ENCODE measurements at regions not wholly inside any gene's neighbourhood (a gene's known extent, or its start where the extent isn't known, plus 50 kb on each side); places are given as distances from the start of the nearest gene placed in this dataset.

GRCh38 chr10:118246332-118247295 is 95.5 kb downstream of the FAM204A start:
- Histone ChIP-seq H3K4me1 (ENCODE audit: insufficient read depth, low read length) (peaks cover 17% of the 10 kb centered on the region; the same call in 1 of the 2 replicates), H3K27ac (ENCODE audit: low read depth, low read length) (no peak overlapping the region), H3K36me3 (ENCODE audit: insufficient read depth, low read length) (no peaks in the 10 kb centered on the region), H3K27me3 (ENCODE audit: insufficient read depth, low read length) (peaks cover 80% of the 10 kb centered on the region), H3K4me3 (ENCODE audit: low read length) (0 out of 2 replicates have a peak overlapping the region, but pooled peaks have one; percentile 2), H3K9ac (ENCODE audit: low read depth, low read length) (no peak overlapping the region), H3K9me3 (ENCODE audit: insufficient read depth, low read depth, low read length) (no peaks in the 10 kb centered on the region)
- 8% methylated on average over 17 of the region's 19 CpGs for WGBS

GRCh38 chr10:118243907-118244306 is 98.2 kb downstream of the FAM204A start:
- Histone ChIP-seq H3K27ac (ENCODE audit: low read depth, low read length) (no peak overlapping the region), H3K27me3 (ENCODE audit: insufficient read depth, low read length) (peaks cover 72% of the 10 kb centered on the region)
- WGBS: 85% methylated on average over 5 of the region's 5 CpGs

GRCh38 chr10:118241229-118242137 is 100.6 kb downstream of the FAM204A start:
- Histone ChIP-seq H3K27me3 (ENCODE audit: insufficient read depth, low read length) (peaks cover 50% of the 10 kb centered on the region), H3K4me3 (ENCODE audit: low read length) (peak overlapping the region; percentile 18; the same call in 1 of the 2 replicates)

More at GRCh38 chr10:118243907-118244306, 98.2 kb downstream of the FAM204A start:
- Histone ChIP-seq H3K9ac (ENCODE audit: low read depth, low read length) (no peak overlapping the region), H3K4me3 (ENCODE audit: low read length) (no peak overlapping the region), H3K9me3 (ENCODE audit: insufficient read depth, low read depth, low read length) (no peaks in the 10 kb centered on the region), H3K4me1 (ENCODE audit: insufficient read depth, low read length) (peaks cover 17% of the 10 kb centered on the region; the same call in 1 of the 2 replicates), H3K36me3 (ENCODE audit: insufficient read depth, low read length) (no peaks in the 10 kb centered on the region)

GRCh38 chr10:118239236-118239630 is 102.9 kb downstream of the FAM204A start:
- no peaks in the 10 kb centered on the region for H3K9me3 ChIP-seq (ENCODE audit: insufficient read depth, low read depth, low read length)
- 100% methylated on average over 1 of the region's 1 CpG for whole genome bisulfite sequencing
- no peaks in the 10 kb centered on the region for H3K36me3 ChIP-seq (ENCODE audit: insufficient read depth, low read length)
- peaks cover 4% of the 10 kb centered on the region; the same call in 1 of the 2 replicates for H3K4me1 ChIP-seq (ENCODE audit: insufficient read depth, low read length)
- peaks cover 30% of the 10 kb centered on the region for H3K27me3 ChIP-seq (ENCODE audit: insufficient read depth, low read length)
- H3K9ac ChIP-seq (ENCODE audit: low read depth, low read length): no peak overlapping the region
- no peak overlapping the region for H3K27ac ChIP-seq (ENCODE audit: low read depth, low read length)
- H3K4me3 ChIP-seq (ENCODE audit: low read length): no peak overlapping the region

More at GRCh38 chr10:118241229-118242137, 100.6 kb downstream of the FAM204A start:
- 29% methylated on average over 25 of the region's 26 CpGs for WGBS
- Histone ChIP-seq H3K9ac (ENCODE audit: low read depth, low read length) (no peak overlapping the region), H3K36me3 (ENCODE audit: insufficient read depth, low read length) (no peaks in the 10 kb centered on the region), H3K9me3 (ENCODE audit: insufficient read depth, low read depth, low read length) (no peaks in the 10 kb centered on the region), H3K27ac (ENCODE audit: low read depth, low read length) (no peak overlapping the region), H3K4me1 (ENCODE audit: insufficient read depth, low read length) (peaks cover 10% of the 10 kb centered on the region; the same call in 1 of the 2 replicates)

GRCh38 chr10:118238573-118239235 is 103.4 kb downstream of the FAM204A start:
- Histone ChIP-seq H3K27me3 (ENCODE audit: insufficient read depth, low read length) (peaks cover 24% of the 10 kb centered on the region), H3K36me3 (ENCODE audit: insufficient read depth, low read length) (no peaks in the 10 kb centered on the region), H3K27ac (ENCODE audit: low read depth, low read length) (no peak overlapping the region), H3K4me3 (ENCODE audit: low read length) (no peak overlapping the region), H3K4me1 (ENCODE audit: insufficient read depth, low read length) (peaks cover 4% of the 10 kb centered on the region; the same call in 1 of the 2 replicates), H3K9ac (ENCODE audit: low read depth, low read length) (no peak overlapping the region), H3K9me3 (ENCODE audit: insufficient read depth, low read depth, low read length) (no peaks in the 10 kb centered on the region)
- WGBS: 70% methylated on average over 13 of the region's 13 CpGs

GRCh38 chr10:118237930-118238329 is 104.2 kb downstream of the FAM204A start:
- Histone ChIP-seq H3K4me1 (ENCODE audit: insufficient read depth, low read length) (peaks cover 4% of the 10 kb centered on the region; the same call in 1 of the 2 replicates), H3K36me3 (ENCODE audit: insufficient read depth, low read length) (no peaks in the 10 kb centered on the region), H3K27ac (ENCODE audit: low read depth, low read length) (no peak overlapping the region), H3K27me3 (ENCODE audit: insufficient read depth, low read length) (peaks cover 17% of the 10 kb centered on the region), H3K9me3 (ENCODE audit: insufficient read depth, low read depth, low read length) (no peaks in the 10 kb centered on the region), H3K4me3 (ENCODE audit: low read length) (no peak overlapping the region), H3K9ac (ENCODE audit: low read depth, low read length) (no peak overlapping the region)
- 82% methylated on average over 5 of the region's 5 CpGs for WGBS

GRCh38 chr10:118234683-118235082 is 107.4 kb downstream of the FAM204A start:
- Histone ChIP-seq H3K9me3 (ENCODE audit: insufficient read depth, low read depth, low read length) (no peaks in the 10 kb centered on the region), H3K27ac (ENCODE audit: low read depth, low read length) (no peak overlapping the region), H3K4me1 (ENCODE audit: insufficient read depth, low read length) (peaks cover 4% of the 10 kb centered on the region; the same call in 1 of the 2 replicates), H3K36me3 (ENCODE audit: insufficient read depth, low read length) (no peaks in the 10 kb centered on the region), H3K27me3 (ENCODE audit: insufficient read depth, low read length) (no peaks in the 10 kb centered on the region), H3K4me3 (ENCODE audit: low read length) (no peak overlapping the region), H3K9ac (ENCODE audit: low read depth, low read length) (no peak overlapping the region)
- 90% methylated on average over 9 of the region's 10 CpGs for WGBS

- no peaks in the 10 kb centered on the region for H3K27me3 ChIP-seq (ENCODE audit: insufficient read depth, low read length)
- H3K36me3 ChIP-seq (ENCODE audit: insufficient read depth, low read length): no peaks in the 10 kb centered on the region
- no peak overlapping the region for H3K4me3 ChIP-seq (ENCODE audit: low read length)
- WGBS: 92% methylated on average over 1 of the region's 2 CpGs
- H3K9ac ChIP-seq (ENCODE audit: low read depth, low read length): no peak overlapping the region
- H3K4me1 ChIP-seq (ENCODE audit: insufficient read depth, low read length): no peaks in the 10 kb centered on the region
- H3K9me3 ChIP-seq (ENCODE audit: insufficient read depth, low read depth, low read length): no peaks in the 10 kb centered on the region
- no peak overlapping the region for H3K27ac ChIP-seq (ENCODE audit: low read depth, low read length)
Observed at GRCh38 chr10:118220346-118220850, 121.7 kb downstream of the FAM204A start.

- Histone ChIP-seq H3K36me3 (ENCODE audit: insufficient read depth, low read length) (no peaks in the 10 kb centered on the region), H3K4me1 (ENCODE audit: insufficient read depth, low read length) (no peaks in the 10 kb centered on the region), H3K4me3 (ENCODE audit: low read length) (no peak overlapping the region), H3K9ac (ENCODE audit: low read depth, low read length) (no peak overlapping the region), H3K27me3 (ENCODE audit: insufficient read depth, low read length) (no peaks in the 10 kb centered on the region), H3K27ac (ENCODE audit: low read depth, low read length) (no peak overlapping the region), H3K9me3 (ENCODE audit: insufficient read depth, low read depth, low read length) (no peaks in the 10 kb centered on the region)
- 95% methylated on average over 6 of the region's 6 CpGs for WGBS
Observed at GRCh38 chr10:118218562-118218961, 123.6 kb downstream of the FAM204A start.

- no peaks in the 10 kb centered on the region for H3K9me3 ChIP-seq (ENCODE audit: insufficient read depth, low read depth, low read length)
- no peaks in the 10 kb centered on the region for H3K4me1 ChIP-seq (ENCODE audit: insufficient read depth, low read length)
- no peak overlapping the region for H3K4me3 ChIP-seq (ENCODE audit: low read length)
- H3K27ac ChIP-seq (ENCODE audit: low read depth, low read length): no peak overlapping the region
- no peaks in the 10 kb centered on the region for H3K27me3 ChIP-seq (ENCODE audit: insufficient read depth, low read length)
- H3K36me3 ChIP-seq (ENCODE audit: insufficient read depth, low read length): no peaks in the 10 kb centered on the region
- H3K9ac ChIP-seq (ENCODE audit: low read depth, low read length): no peak overlapping the region
- 90% methylated on average over 3 of the region's 3 CpGs for WGBS
Observed at GRCh38 chr10:118216571-118217170, 125.5 kb downstream of the FAM204A start.
